Stimulated activated CD8-positive, alpha-beta memory T cell treated with anti-CD3 and anti-CD28 coated beads, Interleukin-7, amount 100 ng/mL, for 1 hour (primary cell): ENCODE measurements at regions not wholly inside any gene's neighbourhood (a gene's known extent, or its start where the extent isn't known, plus 50 kb on each side); places are given as distances from the start of the nearest gene placed in this dataset.

Experiments used
- DNase-seq, 2 donors: peaks; one replicate each; pipeline ENCODE4 v3.0.0-alpha.2; 2020; ENCODE audit warnings: low read depth in 2 of 2

DNA sequence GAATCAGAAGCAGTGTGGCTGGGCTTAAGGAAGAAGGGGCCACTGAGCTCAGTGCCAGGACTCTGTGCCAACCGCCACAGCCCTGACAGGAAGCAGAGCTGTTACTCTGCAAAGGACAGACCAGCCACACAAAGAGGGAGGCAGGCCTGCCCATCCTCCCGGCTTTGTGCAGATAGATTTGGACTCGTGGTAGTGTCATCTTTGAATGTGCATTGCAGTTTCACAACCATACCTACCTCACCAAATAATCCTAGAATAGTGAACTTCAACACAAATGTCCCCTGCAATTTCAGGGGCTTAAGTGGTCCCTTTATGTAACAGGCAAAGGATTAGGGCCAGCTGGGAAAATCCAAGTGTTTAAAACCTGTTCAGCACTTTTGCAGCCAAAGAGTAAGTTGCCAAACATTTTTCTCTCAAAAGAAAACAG is 55.1 kb upstream of the CLDN10 start:
- DNase-seq: no peak

DNA sequence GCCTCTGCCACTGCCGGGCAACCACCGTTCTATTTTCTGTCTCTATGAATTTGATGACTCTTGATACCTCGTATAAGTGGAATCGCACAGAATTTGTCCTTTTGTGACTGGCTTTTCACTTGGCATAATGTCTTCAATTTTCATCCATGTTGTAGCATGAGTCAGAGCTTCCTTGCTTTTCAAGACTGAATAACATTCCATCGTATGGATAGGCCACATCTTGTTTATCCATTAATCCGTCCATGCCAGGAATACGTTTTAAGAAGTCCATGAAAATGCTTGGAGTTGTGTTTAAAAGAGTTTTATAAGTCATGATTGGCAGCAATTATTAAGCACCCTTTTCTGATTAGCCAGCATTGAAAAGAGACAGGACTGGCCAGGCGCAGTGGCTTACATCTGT is 53.6 kb upstream of the CLDN10 start:
- DNase-seq: no peak

DNA sequence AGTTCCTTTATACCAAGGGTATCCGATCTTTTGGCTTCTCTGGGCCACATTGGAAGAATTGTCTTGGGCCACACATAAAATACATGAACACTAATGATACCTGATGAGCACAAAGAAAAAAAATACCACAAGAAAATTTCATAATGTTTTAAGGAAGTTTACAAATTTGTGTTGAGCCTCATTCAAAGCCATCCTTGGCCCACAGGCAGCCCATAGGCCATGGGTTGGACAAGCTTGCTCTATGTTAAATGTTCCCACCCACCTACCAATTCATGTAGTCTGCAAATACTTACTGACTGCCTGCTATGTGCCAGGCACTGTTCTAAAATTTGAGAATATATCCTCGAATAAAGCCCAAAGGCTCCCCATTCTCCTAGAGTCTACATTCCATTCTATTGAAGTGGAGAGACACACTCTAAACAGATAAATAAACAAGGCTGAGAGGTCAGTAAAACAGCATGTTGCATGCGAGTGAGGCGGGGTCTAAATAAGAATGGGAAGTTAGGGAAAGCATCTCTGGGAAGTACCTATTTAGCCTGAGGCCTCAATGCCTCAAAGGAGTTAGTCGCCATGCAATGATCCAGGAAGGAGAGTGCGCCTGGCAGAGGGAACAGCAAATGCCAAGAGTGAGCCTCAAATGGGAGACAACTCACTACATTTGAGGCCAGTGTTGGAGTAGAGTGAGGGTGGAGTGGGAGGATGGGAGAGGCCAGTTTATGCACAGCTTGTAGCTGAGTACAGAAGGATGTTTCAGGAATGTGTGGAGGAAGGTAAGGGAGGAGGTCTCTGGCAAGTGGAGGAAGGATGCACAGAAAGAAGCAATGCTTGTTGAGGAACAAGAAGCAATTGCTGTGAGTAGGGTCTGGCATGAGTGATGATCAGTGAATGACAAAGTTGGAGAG is 52.5 kb upstream of the CLDN10 start:
- no peak for DNase-seq

DNA sequence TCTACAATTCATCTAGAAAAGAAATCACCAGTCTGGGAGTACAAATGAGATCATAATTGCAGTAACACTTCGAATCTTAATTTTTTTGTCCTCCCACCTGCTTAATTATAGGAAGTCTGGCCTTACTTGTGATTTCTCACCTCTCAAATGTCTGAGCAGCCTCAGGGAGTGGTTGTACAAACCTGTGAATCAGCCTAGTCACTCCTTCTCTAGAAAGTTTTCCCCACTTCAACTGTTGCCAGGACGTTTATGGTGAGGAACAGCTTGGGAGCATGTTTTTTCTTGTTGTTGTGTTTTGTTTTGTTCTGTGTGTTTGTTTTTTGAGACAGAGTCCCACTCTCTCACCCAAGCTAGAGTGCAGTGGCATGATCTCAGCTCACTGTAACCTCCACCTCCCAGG is 50.3 kb upstream of the CLDN10 start:
- DNase-seq: no peak
